ENCODE measurements at regions not wholly inside any gene's neighbourhood (a gene's known extent, or its start where the extent isn't known, plus 50 kb on each side); places are given as distances from the start of the nearest gene placed in this dataset.

- no peak overlapping the region for H2AFZ ChIP-seq (ENCODE audit: low read length)
- H3T11ph ChIP-seq (ENCODE audit: low read length), result no peak overlapping the region
- H3K56ac ChIP-seq (ENCODE audit: insufficient read length, low read depth, low read length), result no peak overlapping the region
- H4K8ac ChIP-seq (replicated peaks; ENCODE audit: insufficient read length, low read depth, low read length), result no peak overlapping the region
- H3K4me1 ChIP-seq (ENCODE audit: insufficient read depth, low read length), result no peaks in the 10 kb centered on the region
- no peak overlapping the region for H2BK5ac ChIP-seq (ENCODE audit: insufficient read length, low read length)
- no peak overlapping the region for H3K18ac ChIP-seq (ENCODE audit: insufficient read length, low read depth, low read length)
- H2BK12ac ChIP-seq (ENCODE audit: insufficient read length, low read depth, low read length), result no peak overlapping the region
- H3K23ac ChIP-seq (ENCODE audit: insufficient read length, low read depth, low read length), result no peak overlapping the region
- H3K27ac ChIP-seq (ENCODE audit: insufficient read length, low read depth, low read length), result no peak overlapping the region
- H3K79me1 ChIP-seq (ENCODE audit: insufficient read depth, low read depth, low read length, poor library complexity, severe bottlenecking), result no peaks in the 10 kb centered on the region
- H3K79me2 ChIP-seq (ENCODE audit: insufficient read depth, low read length), result no peaks in the 10 kb centered on the region
- no peak overlapping the region for H3K27ac Mint-ChIP-seq
- no peak overlapping the region for H3K14ac ChIP-seq (ENCODE audit: insufficient read depth, low read length)
- H2BK120ac ChIP-seq (ENCODE audit: low read depth, low read length, poor library complexity, severe bottlenecking), result no peak overlapping the region
- H2AK5ac ChIP-seq (ENCODE audit: insufficient read length, low read length), result no peak overlapping the region
- no peak overlapping the region for H2BK20ac ChIP-seq (ENCODE audit: low read depth, low read length, poor library complexity, severe bottlenecking)
- no peak overlapping the region for H3K9ac ChIP-seq (ENCODE audit: extremely low read depth, insufficient read length, low read length)
- no CpG with 5 or more reads among the region's 2 CpGs for WGBS (ENCODE audit: extremely low coverage, insufficient read length, low lambda C conversion rate)
- H3K27me3 Mint-ChIP-seq (ENCODE audit: low read depth), result no peaks in the 10 kb centered on the region
- H4K91ac ChIP-seq (ENCODE audit: insufficient read length, low read depth, low read length), result no peak overlapping the region
- no peaks in the 10 kb centered on the region for H3K23me2 ChIP-seq (ENCODE audit: insufficient read length, low read depth, low read length, poor library complexity, severe bottlenecking)
- TF ChIP-seq CTCF (conservative IDR thresholded peaks at IDR 0.05), result no peak
- no peak overlapping the region for H4K5ac ChIP-seq (ENCODE audit: insufficient read length, low read depth, low read length)
- no peaks in the 10 kb centered on the region for H3K9me3 ChIP-seq (ENCODE audit: control insufficient read depth, low read depth, low read length)
- H2BK15ac ChIP-seq (ENCODE audit: low read depth, low read length), result no peak overlapping the region
- DNase-seq, result no peak
- H3K4me1 Mint-ChIP-seq, result no peaks in the 10 kb centered on the region
- H3K9me3 Mint-ChIP-seq, result no peaks in the 10 kb centered on the region
- H3K36me3 Mint-ChIP-seq (ENCODE audit: insufficient read depth in 1 of 3, low read depth in 3 of 3), result no peaks in the 10 kb centered on the region
- H3K4ac ChIP-seq (ENCODE audit: low read depth, low read length), result no peak overlapping the region
- H4K20me1 ChIP-seq (ENCODE audit: control insufficient read depth, insufficient read depth, insufficient read length), result no peaks in the 10 kb centered on the region
- H3K4me3 Mint-ChIP-seq, result no peak overlapping the region
- H3K27me3 ChIP-seq (ENCODE audit: insufficient read depth, low read length), result no peaks in the 10 kb centered on the region
- H3K4me2 ChIP-seq (ENCODE audit: insufficient read depth, insufficient read length, low read length), result no peak overlapping the region
Measured at GRCh38 chr14:61992926-61993325, 230.7 kb downstream of the SNAPC1 start.

All from H9 (cell line).